Natural killer cell treated with Interleukin-12 subunit alpha and Interleukin-12 subunit beta and Interleukin-15 and Interleukin-18, amount 100 ng/mL, for 72 hours (primary cell): ENCODE measurements at regions not wholly inside any gene's neighbourhood (a gene's known extent, or its start where the extent isn't known, plus 50 kb on each side); places are given as distances from the start of the nearest gene placed in this dataset.

Experiments
- ATAC-seq, 2 donors: fragments of 150-1000 bp; cut with Tn5 transposase in 1 of 2; sonication (Bioruptor Pico), chemical (Tn5 transposase) in 1 of 2; 2 replicates each; pipeline ENCODE4 v1.10.0; 2021
- DNase-seq: peaks from one replicate; pipeline ENCODE4 v3.0.0; 2022; ENCODE audit warnings: low spot score
- H3K27ac Mint-ChIP-seq, 2 donors: 1 replicate in 1 of 2; 2 replicates in 1 of 2; pipeline ENCODE4 v1.8.0; 2022; ENCODE audit warnings: mixed read lengths in 2 of 2, mild to moderate bottlenecking in 1 of 2, moderate library complexity in 1 of 2
- H3K27me3 Mint-ChIP-seq, 2 donors: 1 replicate in 1 of 2; 2 replicates in 1 of 2; pipeline ENCODE4 v1.8.0; 2022; ENCODE audit warnings: mixed read lengths in 2 of 2
- H3K36me3 Mint-ChIP-seq: one replicate; pipeline ENCODE4 v1.8.0; 2022; ENCODE audit warnings: mixed read lengths
- H3K4me1 Mint-ChIP-seq, 2 donors: 1 replicate in 1 of 2; 2 replicates in 1 of 2; pipeline ENCODE4 v1.8.0; 2022; ENCODE audit warnings: low read depth in 2 of 2, mixed read lengths in 2 of 2, mild to moderate bottlenecking in 1 of 2
- H3K4me3 Mint-ChIP-seq: one replicate; pipeline ENCODE4 v1.8.0; 2022; ENCODE audit warnings: mixed read lengths
- H3K9me3 Mint-ChIP-seq: 2 replicates; pipeline ENCODE4 v1.8.0; 2022; ENCODE audit warnings: mixed read lengths

DNA sequence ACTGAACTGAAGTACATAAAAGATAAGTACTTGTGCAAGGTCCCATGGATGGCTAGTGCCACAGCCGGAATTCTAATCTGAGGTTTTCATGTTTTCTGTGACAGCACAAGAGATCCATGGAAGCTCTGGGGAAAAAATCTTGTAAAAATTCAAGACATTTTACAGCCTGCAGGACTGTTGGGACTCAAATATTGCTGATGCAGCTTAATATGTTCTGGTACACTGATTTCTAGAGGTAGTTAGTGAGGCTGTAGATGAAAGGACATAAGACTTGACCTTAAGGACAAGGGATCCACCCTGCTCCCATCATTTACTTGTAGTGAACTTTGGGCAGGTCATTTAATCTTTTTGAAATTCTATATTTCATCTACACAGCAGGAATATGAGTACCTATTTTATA lies 390.4 kb downstream of the TLE4 start:
- Mint-ChIP-seq H3K27ac (no peak overlapping the region), H3K36me3 (no peaks in the 10 kb centered on the region), H3K4me3 (no peak overlapping the region), H3K4me1 (no peaks in the 10 kb centered on the region), H3K9me3 (no peaks in the 10 kb centered on the region), H3K27me3 (peaks cover 17 to 31% of the 10 kb centered on the region in 2 donors)
- ATAC-seq (no peak), DNase-seq (no peak)

DNA sequence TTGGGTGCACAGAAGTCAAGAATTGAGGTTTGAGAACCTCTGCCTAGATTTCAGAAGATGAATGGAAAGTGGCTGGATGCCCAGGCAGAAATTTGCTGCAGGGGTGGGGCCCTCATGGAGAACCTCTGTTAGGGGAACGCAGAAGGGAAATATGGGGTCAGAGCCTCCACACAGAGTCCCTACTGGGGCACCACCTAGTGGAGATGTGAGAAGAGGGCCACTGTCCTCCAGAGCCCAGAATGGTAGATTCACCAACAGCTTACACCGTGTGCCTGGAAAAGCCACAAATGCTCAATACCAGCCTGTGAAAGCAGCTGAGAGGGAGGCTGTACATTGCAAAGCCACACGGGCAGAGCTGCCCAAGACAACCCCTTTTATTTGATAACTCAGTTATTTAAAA lies 383.5 kb downstream of the TLE4 start:
- Mint-ChIP-seq H3K36me3 (peaks cover 7% of the 10 kb centered on the region), H3K9me3 (no peaks in the 10 kb centered on the region), H3K4me3 (no peak overlapping the region), H3K4me1 (no peaks in the 10 kb centered on the region), H3K27me3 (peaks cover 3 to 12% of the 10 kb centered on the region in 2 donors), H3K27ac (no peak overlapping the region)
- DNase-seq: no peak
- no peak for ATAC-seq

DNA sequence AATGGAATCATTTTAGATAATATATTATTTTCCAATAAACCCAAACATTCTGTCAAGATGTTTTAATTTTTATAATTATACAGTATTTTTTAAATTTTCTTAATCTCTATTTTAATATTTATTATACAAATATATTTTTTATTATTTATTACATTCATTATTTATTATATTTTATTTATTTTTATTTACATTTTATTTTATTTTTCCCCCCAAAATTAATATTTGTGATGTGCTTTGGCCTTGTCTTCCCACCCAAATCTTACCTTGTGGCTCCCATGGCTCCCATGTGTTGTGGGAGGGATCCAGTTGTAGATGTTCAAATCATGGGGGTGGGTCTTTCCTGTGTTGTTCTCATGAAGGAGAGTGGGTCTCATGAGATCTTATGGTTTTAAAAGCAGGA lies 382.1 kb downstream of the TLE4 start:
- ATAC-seq: no peak
- H3K4me1 Mint-ChIP-seq: no peaks in the 10 kb centered on the region
- H3K27ac Mint-ChIP-seq: no peak overlapping the region
- H3K27me3 Mint-ChIP-seq: peaks cover 0 to 6% of the 10 kb centered on the region in 2 donors
- H3K9me3 Mint-ChIP-seq: no peaks in the 10 kb centered on the region
- H3K4me3 Mint-ChIP-seq: no peak overlapping the region
- H3K36me3 Mint-ChIP-seq: peaks cover 7% of the 10 kb centered on the region
- no peak for DNase-seq

DNA sequence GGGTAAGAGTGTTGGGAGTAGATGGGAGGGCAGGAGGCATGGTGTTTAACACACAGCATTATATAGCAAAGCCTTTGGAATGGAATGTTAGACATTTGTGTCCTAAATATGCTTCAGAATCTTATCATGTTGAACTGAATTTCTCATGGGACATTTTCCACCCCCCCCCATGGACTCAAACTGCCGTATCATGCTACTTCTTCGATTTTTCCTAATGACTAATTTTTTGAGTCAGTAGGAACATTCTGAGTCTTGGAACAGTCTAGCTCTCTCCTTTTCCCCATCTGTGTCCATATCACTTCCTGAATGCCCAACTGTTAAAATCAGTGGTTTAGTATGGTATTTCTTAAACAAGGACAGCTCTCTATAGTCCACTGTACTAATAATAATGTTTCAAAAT lies 380.6 kb downstream of the TLE4 start:
- DNase-seq (no peak), ATAC-seq (no peak)
- Mint-ChIP-seq H3K27me3 (peaks cover 0 to 6% of the 10 kb centered on the region in 2 donors), H3K4me1 (no peaks in the 10 kb centered on the region), H3K9me3 (no peaks in the 10 kb centered on the region), H3K27ac (no peak overlapping the region), H3K4me3 (no peak overlapping the region), H3K36me3 (peaks cover 7% of the 10 kb centered on the region)

DNA sequence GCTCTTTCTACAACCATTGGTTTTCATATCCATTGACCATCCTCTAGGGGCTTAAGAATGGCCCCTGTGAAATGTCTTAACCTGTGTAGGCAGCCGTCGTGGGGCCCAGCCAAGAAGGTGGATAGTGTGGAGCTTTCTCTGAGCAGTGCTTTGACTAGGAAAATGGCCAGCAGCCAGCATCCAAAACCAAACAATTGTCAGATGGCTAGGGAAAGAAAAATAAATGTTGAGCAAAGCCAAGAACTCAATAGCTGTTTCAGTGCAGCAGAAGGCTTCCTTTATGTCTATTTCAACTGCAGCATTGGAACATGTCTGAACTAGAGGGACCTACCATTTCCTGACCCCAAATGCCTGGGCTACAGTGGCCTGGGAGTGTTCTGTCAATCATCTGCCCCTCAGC lies 374.9 kb downstream of the TLE4 start:
- no peak overlapping the region for H3K4me3 Mint-ChIP-seq
- DNase-seq: no peak
- H3K27ac Mint-ChIP-seq: no peak overlapping the region
- H3K36me3 Mint-ChIP-seq: no peaks in the 10 kb centered on the region
- H3K9me3 Mint-ChIP-seq: no peaks in the 10 kb centered on the region
- H3K4me1 Mint-ChIP-seq: no peaks in the 10 kb centered on the region
- H3K27me3 Mint-ChIP-seq: no peaks in the 10 kb centered on the region
- no peak for ATAC-seq

DNA sequence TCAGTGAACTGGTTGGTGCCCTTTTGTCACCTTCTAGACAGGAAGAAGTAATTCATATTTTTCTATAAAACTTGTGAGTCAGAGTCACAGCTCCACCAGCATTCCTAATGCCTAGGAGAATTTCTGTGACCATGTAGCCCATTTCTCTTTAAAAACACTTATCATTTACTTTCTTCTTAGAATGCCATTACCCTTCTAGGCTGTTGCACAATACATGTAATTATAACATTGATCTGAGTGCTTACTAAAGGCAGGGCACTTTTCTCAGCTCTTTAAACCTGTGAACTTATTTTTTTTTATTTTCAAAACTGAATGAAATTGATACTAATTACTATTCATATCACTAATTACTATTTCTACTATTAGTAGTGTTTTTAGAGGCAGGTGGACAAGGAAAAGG lies 373.7 kb downstream of the TLE4 start:
- H3K27ac Mint-ChIP-seq: no peak overlapping the region
- H3K36me3 Mint-ChIP-seq: no peaks in the 10 kb centered on the region
- DNase-seq: no peak
- no peak for ATAC-seq
- H3K9me3 Mint-ChIP-seq: no peaks in the 10 kb centered on the region
- H3K4me3 Mint-ChIP-seq: no peak overlapping the region
- no peaks in the 10 kb centered on the region for H3K4me1 Mint-ChIP-seq
- H3K27me3 Mint-ChIP-seq: no peaks in the 10 kb centered on the region

DNA sequence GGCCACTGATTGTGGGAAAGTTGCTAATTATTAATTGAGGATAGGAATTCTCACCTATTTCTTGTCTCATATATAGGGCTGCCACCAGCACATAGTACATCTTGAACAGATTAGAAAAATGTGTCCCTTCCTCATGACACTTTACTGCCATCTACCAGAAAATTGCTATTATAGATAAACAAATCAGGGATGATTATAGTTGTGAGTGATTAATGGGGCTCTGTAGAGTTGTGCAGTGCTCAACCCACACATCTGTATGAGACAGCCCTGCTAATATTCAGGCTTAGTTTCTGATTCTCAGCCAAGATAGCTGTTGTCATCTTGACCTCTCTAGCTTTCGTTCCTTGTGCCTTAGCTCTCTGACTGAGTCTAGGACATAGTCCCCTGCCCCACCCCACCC lies 373.3 kb downstream of the TLE4 start:
- H3K36me3 Mint-ChIP-seq: no peaks in the 10 kb centered on the region
- H3K4me3 Mint-ChIP-seq: no peak overlapping the region
- DNase-seq (no peak), ATAC-seq (no peak)
- H3K9me3 Mint-ChIP-seq: no peaks in the 10 kb centered on the region
- no peaks in the 10 kb centered on the region for H3K4me1 Mint-ChIP-seq
- H3K27me3 Mint-ChIP-seq: no peaks in the 10 kb centered on the region
- no peak overlapping the region for H3K27ac Mint-ChIP-seq

DNA sequence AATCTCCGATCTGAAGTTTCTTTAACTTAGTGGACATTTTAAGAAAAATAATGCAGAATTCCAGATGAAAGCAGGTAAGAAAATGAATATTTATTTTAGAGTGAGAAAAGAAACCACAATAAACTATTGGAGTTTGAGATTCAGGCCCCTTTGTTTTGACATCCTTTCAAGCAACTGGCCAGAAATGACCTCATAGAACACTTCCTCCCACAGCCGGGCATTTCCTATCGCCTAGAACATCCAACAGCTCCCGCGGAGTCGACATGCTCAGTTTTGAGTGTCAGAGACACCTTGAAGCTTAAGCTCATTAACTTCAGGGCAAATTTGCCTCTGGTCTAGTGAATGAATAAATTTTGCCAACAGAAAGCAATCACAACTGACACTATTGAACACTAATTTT lies 369.2 kb downstream of the TLE4 start:
- H3K27me3 Mint-ChIP-seq: no peaks in the 10 kb centered on the region
- DNase-seq: no peak
- no peaks in the 10 kb centered on the region for H3K4me1 Mint-ChIP-seq
- ATAC-seq: no peak
- no peak overlapping the region for H3K4me3 Mint-ChIP-seq
- H3K27ac Mint-ChIP-seq: no peak overlapping the region
- H3K9me3 Mint-ChIP-seq: no peaks in the 10 kb centered on the region
- H3K36me3 Mint-ChIP-seq: no peaks in the 10 kb centered on the region

DNA sequence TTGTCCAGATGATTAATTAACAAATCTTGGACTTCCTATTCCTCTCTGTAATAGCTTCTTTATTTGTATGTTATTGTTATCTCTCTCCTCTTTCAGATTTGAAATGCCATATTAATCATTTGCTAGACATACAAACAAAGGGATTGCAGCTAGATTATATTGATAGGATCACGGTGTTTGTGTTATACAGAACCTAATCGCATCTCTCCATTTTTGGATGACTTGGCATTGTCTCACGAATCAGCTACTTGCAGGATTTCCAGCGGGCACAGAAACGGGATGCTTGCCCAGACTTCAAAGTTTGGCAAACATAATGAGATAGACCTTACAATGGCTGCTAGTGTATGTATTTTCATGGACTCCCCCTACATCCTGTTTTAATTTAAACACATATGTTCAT lies 368.1 kb downstream of the TLE4 start:
- Mint-ChIP-seq H3K4me1 (no peaks in the 10 kb centered on the region), H3K27me3 (no peaks in the 10 kb centered on the region), H3K4me3 (no peak overlapping the region), H3K9me3 (no peaks in the 10 kb centered on the region), H3K36me3 (no peaks in the 10 kb centered on the region), H3K27ac (no peak overlapping the region)
- DNase-seq (no peak), ATAC-seq (no peak)

DNA sequence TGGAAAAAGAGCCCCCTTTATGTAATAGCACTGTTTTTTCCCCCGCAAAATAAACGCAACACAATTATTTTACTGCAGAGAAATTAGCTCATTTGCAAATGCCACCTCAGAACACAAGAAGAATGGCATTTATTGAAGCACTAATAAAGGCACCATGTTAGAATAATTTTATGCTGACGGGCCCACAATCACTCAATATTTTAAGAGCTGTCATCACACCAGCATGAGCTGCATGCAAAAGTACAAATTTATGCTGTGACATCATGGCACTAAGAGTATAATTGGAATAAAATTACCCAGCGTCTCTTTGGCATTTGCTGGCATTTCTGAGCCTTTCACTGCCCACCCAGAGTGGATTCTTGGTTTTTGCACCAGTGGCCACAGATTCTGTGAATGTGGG lies 364.6 kb downstream of the TLE4 start:
- no peaks in the 10 kb centered on the region for H3K36me3 Mint-ChIP-seq
- ATAC-seq (no peak), DNase-seq (no peak)
- H3K4me3 Mint-ChIP-seq: no peak overlapping the region
- H3K27me3 Mint-ChIP-seq: no peaks in the 10 kb centered on the region
- H3K9me3 Mint-ChIP-seq: no peaks in the 10 kb centered on the region
- H3K27ac Mint-ChIP-seq: no peak overlapping the region
- H3K4me1 Mint-ChIP-seq: no peaks in the 10 kb centered on the region

DNA sequence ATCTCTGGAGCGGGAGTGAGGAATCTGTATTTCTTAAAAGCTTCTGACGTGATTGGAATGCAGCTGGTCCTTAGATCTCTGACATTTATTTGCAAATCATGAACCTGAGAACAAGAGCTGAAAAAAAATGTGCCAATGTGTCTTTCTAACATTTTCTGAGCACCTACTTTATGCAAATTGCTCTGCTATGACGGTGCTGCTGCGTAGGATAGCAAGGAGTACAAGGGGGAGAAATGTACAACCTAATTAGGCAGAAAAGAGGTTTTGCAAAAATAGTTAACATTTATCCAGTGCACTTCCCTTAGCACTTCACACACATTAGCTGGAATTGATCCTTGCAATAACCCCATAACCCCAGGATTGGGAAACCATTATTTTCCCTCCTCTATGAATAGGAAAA lies 357.5 kb downstream of the TLE4 start:
- no peak overlapping the region for H3K27ac Mint-ChIP-seq
- H3K27me3 Mint-ChIP-seq: no peaks in the 10 kb centered on the region
- H3K9me3 Mint-ChIP-seq: no peaks in the 10 kb centered on the region
- no peak for ATAC-seq
- no peak for DNase-seq
- no peaks in the 10 kb centered on the region for H3K4me1 Mint-ChIP-seq
- H3K4me3 Mint-ChIP-seq: no peak overlapping the region
- H3K36me3 Mint-ChIP-seq: no peaks in the 10 kb centered on the region

DNA sequence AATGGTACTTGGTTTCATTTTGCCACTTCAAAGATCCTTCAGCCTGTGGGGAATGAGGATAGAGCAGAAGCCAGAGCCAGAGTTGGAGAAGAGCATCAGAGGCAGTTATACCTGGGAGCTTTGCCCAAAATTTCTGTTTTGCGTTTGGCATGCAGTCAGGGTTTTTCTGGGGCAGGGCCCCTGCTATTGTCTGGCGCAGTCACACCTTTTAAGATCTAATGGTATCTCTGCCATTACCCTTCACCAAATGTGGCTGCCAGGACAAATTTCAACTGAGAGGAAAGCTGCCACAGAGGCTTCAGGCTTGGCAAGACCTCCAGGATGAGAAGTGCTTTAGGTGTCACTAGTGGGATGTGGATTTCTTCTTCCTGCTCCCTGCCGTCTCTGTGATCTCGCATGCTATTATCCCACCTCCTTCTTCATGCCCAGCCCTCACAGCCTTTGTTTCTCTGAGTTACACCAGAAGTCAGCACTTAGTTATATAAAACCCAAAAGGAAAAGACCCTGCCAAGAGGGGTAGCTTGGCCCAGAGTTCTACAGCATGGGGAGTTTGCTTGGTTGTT lies 357.0 kb downstream of the TLE4 start:
- Mint-ChIP-seq H3K36me3 (no peaks in the 10 kb centered on the region), H3K27ac (no peak overlapping the region), H3K4me1 (no peaks in the 10 kb centered on the region), H3K9me3 (no peaks in the 10 kb centered on the region), H3K4me3 (no peak overlapping the region), H3K27me3 (no peaks in the 10 kb centered on the region)
- ATAC-seq (no peak), DNase-seq (no peak)

DNA sequence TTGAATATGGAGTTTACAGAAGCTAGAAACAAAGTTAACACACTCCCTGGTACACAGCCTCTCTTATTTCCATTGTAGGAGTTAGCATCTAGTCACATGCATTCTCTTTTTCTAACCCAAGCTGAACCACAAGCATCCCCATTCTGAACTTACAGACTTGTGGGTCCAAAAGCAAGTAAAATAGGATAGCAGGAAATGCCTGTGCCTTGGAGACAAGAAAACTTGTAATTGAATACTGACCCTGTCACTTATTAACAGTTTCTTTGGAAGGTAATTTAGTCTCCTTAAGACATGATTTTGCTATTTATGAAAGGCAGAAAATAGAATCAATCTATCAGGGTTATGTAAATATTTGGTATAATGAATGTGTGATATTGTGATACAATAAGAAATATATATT lies 353.6 kb downstream of the TLE4 start:
- Mint-ChIP-seq H3K4me1 (no peaks in the 10 kb centered on the region), H3K27ac (no peak overlapping the region)

DNA sequence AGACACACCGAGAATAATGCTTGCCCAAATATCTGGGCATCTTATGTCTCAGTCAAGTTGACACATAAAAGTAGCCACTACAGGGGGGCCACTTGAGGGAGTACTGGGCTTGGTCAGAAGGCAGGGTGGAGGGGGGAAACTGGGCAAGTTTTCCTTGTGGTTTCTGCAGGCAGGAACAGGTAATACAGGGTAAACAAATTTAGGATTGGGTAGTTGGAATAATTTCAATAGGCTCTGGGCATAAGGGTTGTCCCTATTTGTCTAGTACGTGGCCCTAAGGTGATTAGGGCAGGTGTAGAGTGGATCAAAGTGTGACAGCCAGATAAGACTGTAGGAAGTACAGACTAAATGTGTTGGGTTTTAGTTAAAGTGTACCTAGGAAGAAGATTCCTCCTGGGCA lies 353.1 kb downstream of the TLE4 start:
- H3K4me1 Mint-ChIP-seq: no peaks in the 10 kb centered on the region

More for the DNA sequence above, 353.6 kb downstream of the TLE4 start:
- no peaks in the 10 kb centered on the region for H3K36me3 Mint-ChIP-seq
- DNase-seq: no peak
- no peaks in the 10 kb centered on the region for H3K27me3 Mint-ChIP-seq
- ATAC-seq: no peak
- H3K4me3 Mint-ChIP-seq: no peak overlapping the region
- no peaks in the 10 kb centered on the region for H3K9me3 Mint-ChIP-seq

DNA sequence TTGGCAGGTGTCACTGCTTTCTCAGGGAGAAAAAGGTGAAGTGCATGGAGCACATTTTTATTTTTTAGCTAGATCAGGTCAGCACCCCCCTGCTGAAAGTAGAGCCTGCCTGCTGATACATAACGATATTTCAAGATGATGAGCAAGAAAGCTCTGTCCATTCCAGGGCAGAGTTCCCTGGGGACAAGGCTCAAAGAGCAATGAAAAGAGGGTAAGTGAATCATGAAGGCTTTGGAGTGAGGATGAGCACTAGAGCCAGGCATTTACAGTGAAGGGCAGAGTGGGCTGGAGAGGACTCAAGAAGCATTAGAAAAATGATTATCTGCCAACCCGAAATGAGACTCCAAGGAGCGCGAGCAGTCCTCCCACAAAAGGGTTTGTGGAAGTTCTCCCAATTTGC lies 345.7 kb downstream of the TLE4 start:
- H3K27me3 Mint-ChIP-seq: no peaks in the 10 kb centered on the region
- no peak for ATAC-seq

More for the DNA sequence above, 353.1 kb downstream of the TLE4 start:
- ATAC-seq (no peak), DNase-seq (no peak)
- Mint-ChIP-seq H3K27ac (no peak overlapping the region), H3K36me3 (no peaks in the 10 kb centered on the region), H3K9me3 (no peaks in the 10 kb centered on the region), H3K4me3 (no peak overlapping the region), H3K27me3 (no peaks in the 10 kb centered on the region)

More for the DNA sequence above, 345.7 kb downstream of the TLE4 start:
- H3K4me3 Mint-ChIP-seq: no peak overlapping the region
- H3K36me3 Mint-ChIP-seq: no peaks in the 10 kb centered on the region
- no peak overlapping the region for H3K27ac Mint-ChIP-seq
- no peak for DNase-seq
- no peaks in the 10 kb centered on the region for H3K4me1 Mint-ChIP-seq
- H3K9me3 Mint-ChIP-seq: no peaks in the 10 kb centered on the region
